ENCODE measurements at regions not wholly inside any gene's neighbourhood (a gene's known extent, or its start where the extent isn't known, plus 50 kb on each side); places are given as distances from the start of the nearest gene placed in this dataset.
"Not testable (repeated sequence)": the region's sequence is repeated elsewhere in the genome, so short reads cannot be mapped to it uniquely, and the experiment has no call there.

- no peak overlapping the region for H2AFZ ChIP-seq
- no peak overlapping the region for H3K4me2 ChIP-seq
- no peaks in the 10 kb centered on the region for H3K4me1 ChIP-seq (ENCODE audit: insufficient read depth)
- no peaks in the 10 kb centered on the region for H3K27me3 ChIP-seq
- H3K9me2 ChIP-seq (replicated peaks; ENCODE audit: insufficient read depth): no peaks in the 10 kb centered on the region
- H3K36me3 ChIP-seq (replicated peaks; ENCODE audit: insufficient read depth, low read depth): no peaks in the 10 kb centered on the region
- no peaks in the 10 kb centered on the region for H4K20me1 ChIP-seq (ENCODE audit: insufficient read depth, poor library complexity, severe bottlenecking)
- H3K4me3 ChIP-seq: no peak overlapping the region
- H3K79me2 ChIP-seq: no peaks in the 10 kb centered on the region
- no peak for DNase-seq (ENCODE audit: low spot score)
- TF ChIP-seq CTCF (IDR thresholded peaks at IDR 0.05; ENCODE audit: poor library complexity): no peak
- TF ChIP-seq EZH2phosphoT487 (IDR thresholded peaks at IDR 0.05; ENCODE audit: low read depth, severe bottlenecking, unreplicated experiment): no peak
- no peak for TF ChIP-seq EZH2 (IDR thresholded peaks at IDR 0.05; ENCODE audit: borderline replicate concordance)
- 96% methylated on average over 2 of the region's 2 CpGs for WGBS (ENCODE audit: low lambda C conversion rate, missing lambda C conversion rate)
- no peak overlapping the region for H3K27ac ChIP-seq
- no peaks in the 10 kb centered on the region for H3K9me3 ChIP-seq (ENCODE audit: low read depth)
Measured at GRCh38 chr2:225761396-225761795, 361.9 kb downstream of the NYAP2 start.

- Histone ChIP-seq H2AFZ (no peak overlapping the region), H3K9me3 (ENCODE audit: low read depth) (no peaks in the 10 kb centered on the region), H3K36me3 (replicated peaks; ENCODE audit: insufficient read depth, low read depth) (no peaks in the 10 kb centered on the region), H3K9me2 (replicated peaks; ENCODE audit: insufficient read depth) (no peaks in the 10 kb centered on the region), H3K4me2 (no peak overlapping the region), H4K20me1 (ENCODE audit: insufficient read depth, poor library complexity, severe bottlenecking) (no peaks in the 10 kb centered on the region), H3K4me3 (no peak overlapping the region), H3K27ac (no peak overlapping the region), H3K79me2 (no peaks in the 10 kb centered on the region), H3K27me3 (no peaks in the 10 kb centered on the region), H3K4me1 (ENCODE audit: insufficient read depth) (no peaks in the 10 kb centered on the region)
- TF ChIP-seq EZH2phosphoT487 (IDR thresholded peaks at IDR 0.05; ENCODE audit: low read depth, severe bottlenecking, unreplicated experiment): no peak
- 89% methylated on average over 1 of the region's 1 CpG for WGBS (ENCODE audit: low lambda C conversion rate, missing lambda C conversion rate)
- no peak for DNase-seq (ENCODE audit: low spot score)
Measured at GRCh38 chr2:225757248-225757647, 357.7 kb downstream of the NYAP2 start.

DNA sequence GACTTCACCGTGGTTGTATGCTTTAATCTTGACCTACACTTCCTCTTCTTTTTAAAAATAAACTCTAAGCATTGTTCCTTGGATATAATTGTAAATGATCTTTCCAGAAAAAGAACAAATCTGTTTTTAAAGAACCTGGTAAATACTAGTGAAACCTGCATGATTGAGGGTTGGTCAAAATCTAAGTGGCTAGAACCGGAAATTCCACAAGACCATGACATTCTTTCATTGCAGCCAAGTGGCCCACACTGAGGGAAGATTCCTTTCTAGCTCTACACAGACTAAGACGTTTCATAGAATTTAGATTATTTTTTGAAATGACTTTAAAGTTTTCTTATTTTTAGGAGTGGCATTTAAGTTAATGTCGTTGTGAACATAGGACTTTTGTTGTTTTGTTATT is 356.7 kb downstream of the NYAP2 start:
- H3K36me3 ChIP-seq (replicated peaks; ENCODE audit: insufficient read depth, low read depth): no peaks in the 10 kb centered on the region
- 80% methylated on average over 4 of the region's 4 CpGs for WGBS (ENCODE audit: low lambda C conversion rate, missing lambda C conversion rate)
- no peak overlapping the region for H3K4me3 ChIP-seq
- H3K79me2 ChIP-seq: no peaks in the 10 kb centered on the region
- no peaks in the 10 kb centered on the region for H4K20me1 ChIP-seq (ENCODE audit: insufficient read depth, poor library complexity, severe bottlenecking)
- H3K9me2 ChIP-seq (replicated peaks; ENCODE audit: insufficient read depth): no peaks in the 10 kb centered on the region
- H3K4me2 ChIP-seq: no peak overlapping the region
- no peak overlapping the region for H2AFZ ChIP-seq
- H3K27ac ChIP-seq: no peak overlapping the region
- H3K4me1 ChIP-seq (ENCODE audit: insufficient read depth): no peaks in the 10 kb centered on the region
- TF ChIP-seq CTCF (IDR thresholded peaks at IDR 0.05; ENCODE audit: poor library complexity) (no peak), EZH2 (IDR thresholded peaks at IDR 0.05; ENCODE audit: borderline replicate concordance) (no peak), EZH2phosphoT487 (IDR thresholded peaks at IDR 0.05; ENCODE audit: low read depth, severe bottlenecking, unreplicated experiment) (no peak)
- H3K9me3 ChIP-seq (ENCODE audit: low read depth): no peaks in the 10 kb centered on the region
- no peak for DNase-seq (ENCODE audit: low spot score)
- no peaks in the 10 kb centered on the region for H3K27me3 ChIP-seq

GRCh38 chr2:225748609-225749008 is 349.1 kb downstream of the NYAP2 start:
- Histone ChIP-seq H3K9me2 (replicated peaks; ENCODE audit: insufficient read depth) (no peaks in the 10 kb centered on the region), H3K27me3 (no peaks in the 10 kb centered on the region), H4K20me1 (ENCODE audit: insufficient read depth, poor library complexity, severe bottlenecking) (no peaks in the 10 kb centered on the region), H3K4me2 (no peak overlapping the region), H2AFZ (no peak overlapping the region), H3K4me1 (ENCODE audit: insufficient read depth) (no peaks in the 10 kb centered on the region), H3K9me3 (ENCODE audit: low read depth) (no peaks in the 10 kb centered on the region), H3K36me3 (replicated peaks; ENCODE audit: insufficient read depth, low read depth) (no peaks in the 10 kb centered on the region), H3K4me3 (no peak overlapping the region), H3K27ac (no peak overlapping the region), H3K79me2 (no peaks in the 10 kb centered on the region)
- no peak for TF ChIP-seq EZH2phosphoT487 (IDR thresholded peaks at IDR 0.05; ENCODE audit: low read depth, severe bottlenecking, unreplicated experiment)
- TF ChIP-seq CTCF (IDR thresholded peaks at IDR 0.05; ENCODE audit: poor library complexity): no peak
- no peak for TF ChIP-seq EZH2 (IDR thresholded peaks at IDR 0.05; ENCODE audit: borderline replicate concordance)
- DNase-seq (ENCODE audit: low spot score): no peak
- WGBS (ENCODE audit: low lambda C conversion rate, missing lambda C conversion rate): 92% methylated on average over 2 of the region's 2 CpGs

DNA sequence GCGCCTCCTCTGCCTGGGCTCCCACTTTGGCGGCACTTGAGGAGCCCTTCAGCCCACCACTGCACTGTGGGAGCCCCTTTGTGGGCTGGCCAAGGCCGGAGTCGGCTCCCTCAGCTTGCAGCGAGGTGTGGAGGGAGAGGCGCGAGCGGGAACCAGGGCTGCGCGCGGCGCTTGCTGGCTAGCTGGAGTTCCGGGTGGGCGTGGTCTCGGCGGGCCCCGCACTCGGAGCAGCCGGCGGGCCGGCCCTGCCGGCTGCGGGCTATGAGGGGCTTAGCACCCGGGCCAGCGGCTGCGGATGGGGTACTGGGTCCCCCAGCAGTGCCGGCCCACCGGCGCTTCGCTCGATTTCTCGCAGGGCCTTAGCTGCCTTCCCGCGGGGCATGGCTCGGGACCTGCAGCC is 344.5 kb downstream of the NYAP2 start:
- H3K4me2 ChIP-seq; DNase-seq (ENCODE audit: low spot score); H3K9me2 ChIP-seq (replicated peaks; ENCODE audit: insufficient read depth); H2AFZ ChIP-seq; H3K27ac ChIP-seq; H3K27me3 ChIP-seq; H3K9me3 ChIP-seq (ENCODE audit: low read depth); H4K20me1 ChIP-seq (ENCODE audit: insufficient read depth, poor library complexity, severe bottlenecking); H3K4me1 ChIP-seq (ENCODE audit: insufficient read depth); H3K79me2 ChIP-seq; H3K4me3 ChIP-seq; H3K36me3 ChIP-seq (replicated peaks; ENCODE audit: insufficient read depth, low read depth): not testable (repeated sequence)
- WGBS (ENCODE audit: low lambda C conversion rate, missing lambda C conversion rate): 96% methylated on average over 26 of the region's 35 CpGs

Measured in hepatocyte (in vitro differentiated cells).